ENCODE measurements at regions not wholly inside any gene's neighbourhood (a gene's known extent, or its start where the extent isn't known, plus 50 kb on each side); places are given as distances from the start of the nearest gene placed in this dataset.
"Not testable (repeated sequence)": the region's sequence is repeated elsewhere in the genome, so short reads cannot be mapped to it uniquely, and the experiment has no call there.

GRCh38 chr9:115804206-115804605, 349.4 kb upstream of the PAPPA start:
- DNase-seq (ENCODE audit: low read depth): no peak

- DNase-seq (ENCODE audit: low read depth): peak; percentile 96
Measured at GRCh38 chr9:115808108-115808507, 345.5 kb upstream of the PAPPA start.

- peak; percentile 15 for DNase-seq (ENCODE audit: low read depth)
Measured at GRCh38 chr9:115808695-115809094, 344.9 kb upstream of the PAPPA start.

- peak; percentile 17 for DNase-seq (ENCODE audit: low read depth)
Measured at GRCh38 chr9:115810166-115810565, 343.4 kb upstream of the PAPPA start.

- no peak for DNase-seq (ENCODE audit: low read depth)
Measured at GRCh38 chr9:115814081-115814480, 339.5 kb upstream of the PAPPA start.

- DNase-seq (ENCODE audit: low read depth): no peak
Measured at GRCh38 chr9:115815786-115816185, 337.8 kb upstream of the PAPPA start.

- DNase-seq (ENCODE audit: low read depth): not testable (repeated sequence)
Measured at GRCh38 chr9:115818651-115819050, 334.9 kb upstream of the PAPPA start.

- DNase-seq (ENCODE audit: low read depth): no peak
Measured at GRCh38 chr9:115832031-115832430, 321.6 kb upstream of the PAPPA start.

- no peak for DNase-seq (ENCODE audit: low read depth)
Measured at GRCh38 chr9:115837618-115838017, 316.0 kb upstream of the PAPPA start.

GRCh38 chr9:115838417-115838816, 315.2 kb upstream of the PAPPA start:
- no peak for DNase-seq (ENCODE audit: low read depth)

- not testable (repeated sequence) for DNase-seq (ENCODE audit: low read depth)
Measured at GRCh38 chr9:115844433-115844832, 309.2 kb upstream of the PAPPA start.

GRCh38 chr9:115845648-115846312, 307.8 kb upstream of the PAPPA start:
- DNase-seq (ENCODE audit: low read depth): peak; percentile 81

- peak; percentile 50 for DNase-seq (ENCODE audit: low read depth)
Measured at GRCh38 chr9:115847216-115847615, 306.4 kb upstream of the PAPPA start.

- DNase-seq (ENCODE audit: low read depth): no peak
Measured at GRCh38 chr9:115849679-115850412, 303.7 kb upstream of the PAPPA start.

- peak; percentile 81 for DNase-seq (ENCODE audit: low read depth)
Measured at GRCh38 chr9:115850548-115851304, 302.9 kb upstream of the PAPPA start.

- DNase-seq (ENCODE audit: low read depth): no peak
Measured at GRCh38 chr9:115855458-115856133, 298.0 kb upstream of the PAPPA start.

- DNase-seq (ENCODE audit: low read depth): not testable (repeated sequence)
Measured at GRCh38 chr9:115858421-115858820, 295.2 kb upstream of the PAPPA start.

GRCh38 chr9:115862021-115862420, 291.6 kb upstream of the PAPPA start:
- DNase-seq (ENCODE audit: low read depth): no peak

- no peak for DNase-seq (ENCODE audit: low read depth)
Measured at GRCh38 chr9:115864581-115864980, 289.0 kb upstream of the PAPPA start.

- DNase-seq (ENCODE audit: low read depth): no peak
Measured at GRCh38 chr9:115867326-115867725, 286.3 kb upstream of the PAPPA start.

GRCh38 chr9:115877852-115878438, 275.6 kb upstream of the PAPPA start:
- peak; percentile 67 for DNase-seq (ENCODE audit: low read depth)

GRCh38 chr9:115879451-115879850, 274.1 kb upstream of the PAPPA start:
- no peak for DNase-seq (ENCODE audit: low read depth)
